GM12878 (cell line): ENCODE measurements at regions not wholly inside any gene's neighbourhood (a gene's known extent, or its start where the extent isn't known, plus 50 kb on each side); places are given as distances from the start of the nearest gene placed in this dataset.

ENCODE experiments used
- ATAC-seq: fragments of 200-7000 bp; cut with Tn5 transposase; 3 replicates; pipeline ENCODE4 v1.9.1; 2020; ENCODE audit warnings: mild to moderate bottlenecking, moderate library complexity
- BruUV-seq: library from RNA; stranded (reverse); fragments of 400-500 nt; replicated peaks from 2 replicates; lab custom pipeline; 2021; lab: Mats Ljungman, UMichigan
- CTCF ChIA-PET: fragments of 300-600 bp; sonication (Branson Sonifier 250); formaldehyde crosslinking; extraction: SDS; loops from one replicate; lab custom pipeline; 2021; ENCODE audit warnings: inconsistent platforms; lab: Yijun Ruan, JAX
- POLR2A ChIA-PET: fragments of 350-600 bp; formaldehyde crosslinking; extraction: SDS; loops from one replicate; lab custom pipeline; 2021; ENCODE audit warnings: inconsistent platforms; lab: Charles Lee
- RAD21 ChIA-PET: fragments of 300-600 bp; sonication (Branson Sonifier 250); formaldehyde crosslinking; loops from one replicate; lab custom pipeline; 2023; ENCODE audit warnings: antibody characterized with exemption; ENCODE audit not compliant: unreplicated experiment; lab: Charles Lee
- SMC1A ChIA-PET: fragments of 300-600 bp; sonication (Branson Sonifier 250); formaldehyde crosslinking; loops from one replicate; lab custom pipeline; 2023; ENCODE audit not compliant: unreplicated experiment, uncharacterized antibody; lab: Charles Lee
- DNase-seq: peaks from one replicate; pipeline ENCODE4 v3.0.0-alpha.2; 2011; ENCODE audit warnings: low read depth, low spot score
- FAIRE-seq: peaks from 3 replicates; lab custom pipeline; 2011; peaks lifted over from hg19 to GRCh38; lab: Jason Lieb, UNC
- H2AFZ ChIP-seq: 2 replicates; pipeline ENCODE4 v1.6.0; 2011; ENCODE audit warnings: low read depth, low read length, control low read depth; ENCODE audit not compliant: control insufficient read depth
- H3K27ac ChIP-seq: 2 replicates; pipeline ENCODE4 v1.5.1; 2011; ENCODE audit warnings: control low read depth; ENCODE audit not compliant: control insufficient read depth, insufficient read depth
- H3K27me3 ChIP-seq, 2 experiments: replicated peaks in 1 of 2; 2 replicates each; pipeline versions ENCODE4 v1.6.0 to v1.6.1; 2011; ENCODE audit warnings: low read length in 1 of 2; ENCODE audit not compliant: control insufficient read depth in 2 of 2, insufficient read depth in 2 of 2
- H3K36me3 ChIP-seq, 2 experiments: 2 replicates each; pipeline ENCODE4 v1.5.1; 2011; ENCODE audit warnings: low read length in 1 of 2; ENCODE audit not compliant: control insufficient read depth in 2 of 2, insufficient read depth in 2 of 2
- H3K4me1 ChIP-seq: 2 replicates; pipeline ENCODE4 v1.6.1; 2011; ENCODE audit warnings: mild to moderate bottlenecking, low read length, moderate library complexity, mixed read lengths; ENCODE audit not compliant: control insufficient read depth, insufficient read depth
- H3K4me2 ChIP-seq: 2 replicates; pipeline ENCODE4 v1.6.0; 2011; ENCODE audit warnings: control low read depth; ENCODE audit not compliant: control insufficient read depth, insufficient read depth
- H3K4me3 ChIP-seq: fragments of 200-600 bp; sonication (generic); 2 replicates; pipeline ENCODE4 v1.5.1; 2016
- H3K79me2 ChIP-seq: 2 replicates; pipeline ENCODE4 v1.6.0; 2011; ENCODE audit warnings: low read length; ENCODE audit not compliant: control insufficient read depth, insufficient read depth
- H3K9ac ChIP-seq: 2 replicates; pipeline ENCODE4 v1.8.0; 2011; ENCODE audit warnings: low read length, control low read depth, mixed read lengths; ENCODE audit not compliant: control insufficient read depth, insufficient read depth
- H3K9me3 ChIP-seq: replicated peaks from 3 replicates; pipeline ENCODE4 v1.5.1; 2011; ENCODE audit warnings: mild to moderate bottlenecking, low read length; ENCODE audit not compliant: control insufficient read depth, insufficient read depth
- H4K20me1 ChIP-seq: 2 replicates; pipeline ENCODE4 v1.6.0; 2011; ENCODE audit not compliant: control insufficient read depth, insufficient read depth
- ATF7 ChIP-seq: fragments of 450-650 bp; IDR thresholded peaks from 2 replicates; pipeline ENCODE4 v1.6.1; 2016; ENCODE audit warnings: low read depth, mild to moderate bottlenecking
- NFYB ChIP-seq: IDR thresholded peaks from 2 replicates; pipeline ENCODE4 v1.6.1; 2011; ENCODE audit warnings: low read depth, mild to moderate bottlenecking, low read length, improper control_type of control experiment, moderate library complexity; ENCODE audit not compliant: insufficient read depth
- SREBF1 ChIP-seq: IDR thresholded peaks from 2 replicates; pipeline ENCODE4 v1.6.1; 2012; ENCODE audit warnings: mild to moderate bottlenecking, low read length
- SREBF2 ChIP-seq: IDR thresholded peaks from 2 replicates; pipeline ENCODE4 v1.6.1; 2012; ENCODE audit warnings: mild to moderate bottlenecking, low read length
- TCF12 ChIP-seq: IDR thresholded peaks from 2 replicates; pipeline ENCODE4 v1.6.1; 2011; ENCODE audit warnings: low read depth, mild to moderate bottlenecking, low read length
- ZBED1 ChIP-seq: IDR thresholded peaks from 2 replicates; pipeline ENCODE4 v1.6.1; 2016; ENCODE audit warnings: borderline replicate concordance
- WGBS: methylation state at CpG from one replicate; pipeline ENCODE4 v1.1.6; 2016; ENCODE audit warnings: low lambda C conversion rate; ENCODE audit not compliant: insufficient replicate concordance, insufficient coverage; ENCODE audit errors: missing lambda C conversion rate; 5-methylcytosine and 5-hydroxymethylcytosine counted together
- in situ Hi-C: fragments of 300-500 bp; cut with MboI; formaldehyde crosslinking; loops from 9 replicates; pipeline ENCODE4 v1.14.3; 2018; ENCODE audit warnings: mixed read lengths
- intact Hi-C: fragments of 100-400 bp; cut with micrococcal nuclease; formaldehyde crosslinking; loops from one replicate; pipeline ENCODE4 v1.14.2; 2022; ENCODE audit not compliant: unreplicated experiment
- TF ChIP-seq, protein P1 (sequence below): IDR thresholded peaks from 2 replicates; pipeline ENCODE4 v1.6.1; 2011; ENCODE audit warnings: mild to moderate bottlenecking, low read depth, low read length, moderate library complexity; ENCODE audit not compliant: insufficient replicate concordance
- TF ChIP-seq, protein P2 (sequence below): fragments of 450-650 bp; conservative IDR thresholded peaks from 2 replicates; pipeline ENCODE4 v1.6.1; 2017; ENCODE audit warnings: mild to moderate bottlenecking, moderate library complexity
- TF ChIP-seq, protein P3 (sequence below): IDR thresholded peaks from 2 replicates; pipeline ENCODE4 v1.6.1; 2012; ENCODE audit warnings: low read length, inconsistent platforms
- TF ChIP-seq, protein P4 (sequence below): fragments of 450-650 bp; IDR thresholded peaks from 2 replicates; pipeline ENCODE4 v1.6.1; 2018; ENCODE audit warnings: borderline replicate concordance, mild to moderate bottlenecking; ENCODE audit not compliant: partially characterized antibody

DNA sequence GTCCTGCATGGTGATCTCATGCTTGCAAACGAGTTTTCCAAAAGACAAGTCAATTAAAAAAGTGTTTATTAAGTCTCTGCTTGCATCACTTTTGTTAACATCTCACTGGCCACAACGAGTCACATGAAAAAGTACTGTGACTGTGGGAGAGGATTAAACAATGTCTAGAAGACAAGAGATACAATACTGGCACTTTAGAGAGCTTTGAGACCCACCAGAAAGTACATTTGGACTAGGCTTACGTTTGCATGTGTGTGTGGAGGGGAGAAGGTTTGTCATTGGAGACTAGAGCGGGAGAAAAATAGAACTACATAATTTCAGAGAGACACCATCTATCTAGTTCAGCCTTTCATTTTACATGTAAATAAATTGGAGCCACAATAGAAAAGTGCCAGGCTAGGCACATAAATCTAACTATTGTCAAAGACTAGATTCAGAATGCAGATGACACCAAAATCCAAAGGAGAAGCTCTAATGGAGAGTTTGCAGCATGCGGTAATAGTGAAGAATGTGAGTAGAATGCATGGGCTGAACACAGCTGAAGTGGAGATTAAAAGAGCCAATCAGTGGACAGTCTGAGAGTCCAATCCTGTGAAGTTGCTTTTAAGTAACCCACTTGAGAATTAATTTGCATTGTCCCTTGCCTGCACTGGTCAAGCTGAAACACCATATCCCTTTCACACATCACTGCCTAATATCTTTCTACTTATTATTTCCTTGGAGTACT, 977.4 kb upstream of the FAT3 start:
- no peak overlapping the region for H2AFZ ChIP-seq
- BruUV-seq, result no TSS peak
- H4K20me1 ChIP-seq, result no peaks in the 10 kb centered on the region
- DNase-seq (no peak), FAIRE-seq (no peak), ATAC-seq (no peak)
- in situ Hi-C loops (loop anchor here (25.0 kb wide), 1 partner anchor 960 kb away; no protein-coding TSS in a partner anchor), intact Hi-C loops (loop anchor here (5.0 to 10.0 kb wide), 3 partner anchors 612 to 1002 kb away; no protein-coding TSS in a partner anchor)
- ChIA-PET CTCF (interaction anchor here (0.5 to 4.5 kb wide), 21 partner anchors 12 to 994 kb away, joined by 3 to 19 read pairs (median 4); no protein-coding TSS in a partner anchor), SMC1A (interaction anchor here (1.1 to 2.3 kb wide), 4 partner anchors 300 to 937 kb away, joined by 3 to 11 read pairs (median 6); no protein-coding TSS in a partner anchor), RAD21 (interaction anchor here (0.9 to 1.7 kb wide), 2 partner anchors 608 to 937 kb away, joined by 3 to 6 read pairs; no protein-coding TSS in a partner anchor), POLR2A (no interaction called here)
- H3K4me3 ChIP-seq, result no peak overlapping the region
- H3K9me3 ChIP-seq, result no peaks in the 10 kb centered on the region
- no peak overlapping the region for H3K9ac ChIP-seq
- no peak for TF ChIP-seq SREBF1
- TF ChIP-seq TCF12, result no peak
- TF ChIP-seq, protein P1, sequence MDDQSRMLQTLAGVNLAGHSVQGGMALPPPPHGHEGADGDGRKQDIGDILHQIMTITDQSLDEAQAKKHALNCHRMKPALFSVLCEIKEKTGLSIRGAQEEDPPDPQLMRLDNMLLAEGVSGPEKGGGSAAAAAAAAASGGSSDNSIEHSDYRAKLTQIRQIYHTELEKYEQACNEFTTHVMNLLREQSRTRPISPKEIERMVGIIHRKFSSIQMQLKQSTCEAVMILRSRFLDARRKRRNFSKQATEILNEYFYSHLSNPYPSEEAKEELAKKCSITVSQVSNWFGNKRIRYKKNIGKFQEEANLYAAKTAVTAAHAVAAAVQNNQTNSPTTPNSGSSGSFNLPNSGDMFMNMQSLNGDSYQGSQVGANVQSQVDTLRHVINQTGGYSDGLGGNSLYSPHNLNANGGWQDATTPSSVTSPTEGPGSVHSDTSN, result no peak
- no peak for TF ChIP-seq NFYB
- TF ChIP-seq, protein P2, sequence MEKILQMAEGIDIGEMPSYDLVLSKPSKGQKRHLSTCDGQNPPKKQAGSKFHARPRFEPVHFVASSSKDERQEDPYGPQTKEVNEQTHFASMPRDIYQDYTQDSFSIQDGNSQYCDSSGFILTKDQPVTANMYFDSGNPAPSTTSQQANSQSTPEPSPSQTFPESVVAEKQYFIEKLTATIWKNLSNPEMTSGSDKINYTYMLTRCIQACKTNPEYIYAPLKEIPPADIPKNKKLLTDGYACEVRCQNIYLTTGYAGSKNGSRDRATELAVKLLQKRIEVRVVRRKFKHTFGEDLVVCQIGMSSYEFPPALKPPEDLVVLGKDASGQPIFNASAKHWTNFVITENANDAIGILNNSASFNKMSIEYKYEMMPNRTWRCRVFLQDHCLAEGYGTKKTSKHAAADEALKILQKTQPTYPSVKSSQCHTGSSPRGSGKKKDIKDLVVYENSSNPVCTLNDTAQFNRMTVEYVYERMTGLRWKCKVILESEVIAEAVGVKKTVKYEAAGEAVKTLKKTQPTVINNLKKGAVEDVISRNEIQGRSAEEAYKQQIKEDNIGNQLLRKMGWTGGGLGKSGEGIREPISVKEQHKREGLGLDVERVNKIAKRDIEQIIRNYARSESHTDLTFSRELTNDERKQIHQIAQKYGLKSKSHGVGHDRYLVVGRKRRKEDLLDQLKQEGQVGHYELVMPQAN, result no peak
- TF ChIP-seq, protein P3, sequence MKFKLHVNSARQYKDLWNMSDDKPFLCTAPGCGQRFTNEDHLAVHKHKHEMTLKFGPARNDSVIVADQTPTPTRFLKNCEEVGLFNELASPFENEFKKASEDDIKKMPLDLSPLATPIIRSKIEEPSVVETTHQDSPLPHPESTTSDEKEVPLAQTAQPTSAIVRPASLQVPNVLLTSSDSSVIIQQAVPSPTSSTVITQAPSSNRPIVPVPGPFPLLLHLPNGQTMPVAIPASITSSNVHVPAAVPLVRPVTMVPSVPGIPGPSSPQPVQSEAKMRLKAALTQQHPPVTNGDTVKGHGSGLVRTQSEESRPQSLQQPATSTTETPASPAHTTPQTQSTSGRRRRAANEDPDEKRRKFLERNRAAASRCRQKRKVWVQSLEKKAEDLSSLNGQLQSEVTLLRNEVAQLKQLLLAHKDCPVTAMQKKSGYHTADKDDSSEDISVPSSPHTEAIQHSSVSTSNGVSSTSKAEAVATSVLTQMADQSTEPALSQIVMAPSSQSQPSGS, result no peak
- TF ChIP-seq ZBED1, result no peak
- TF ChIP-seq, protein P4, sequence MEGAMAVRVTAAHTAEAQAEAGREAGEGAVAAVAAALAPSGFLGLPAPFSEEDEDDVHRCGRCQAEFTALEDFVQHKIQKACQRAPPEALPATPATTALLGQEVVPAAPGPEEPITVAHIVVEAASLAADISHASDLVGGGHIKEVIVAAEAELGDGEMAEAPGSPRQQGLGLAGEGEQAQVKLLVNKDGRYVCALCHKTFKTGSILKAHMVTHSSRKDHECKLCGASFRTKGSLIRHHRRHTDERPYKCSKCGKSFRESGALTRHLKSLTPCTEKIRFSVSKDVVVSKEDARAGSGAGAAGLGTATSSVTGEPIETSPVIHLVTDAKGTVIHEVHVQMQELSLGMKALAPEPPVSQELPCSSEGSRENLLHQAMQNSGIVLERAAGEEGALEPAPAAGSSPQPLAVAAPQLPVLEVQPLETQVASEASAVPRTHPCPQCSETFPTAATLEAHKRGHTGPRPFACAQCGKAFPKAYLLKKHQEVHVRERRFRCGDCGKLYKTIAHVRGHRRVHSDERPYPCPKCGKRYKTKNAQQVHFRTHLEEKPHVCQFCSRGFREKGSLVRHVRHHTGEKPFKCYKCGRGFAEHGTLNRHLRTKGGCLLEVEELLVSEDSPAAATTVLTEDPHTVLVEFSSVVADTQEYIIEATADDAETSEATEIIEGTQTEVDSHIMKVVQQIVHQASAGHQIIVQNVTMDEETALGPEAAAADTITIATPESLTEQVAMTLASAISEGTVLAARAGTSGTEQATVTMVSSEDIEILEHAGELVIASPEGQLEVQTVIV, result no peak
- no peak for TF ChIP-seq SREBF2
- TF ChIP-seq ATF7, result no peak
- WGBS, result 27% methylated on average over 5 of the region's 5 CpGs
- H3K27ac ChIP-seq, result no peak overlapping the region
- H3K4me2 ChIP-seq, result no peak overlapping the region
- H3K36me3 ChIP-seq, result no peaks in the 10 kb centered on the region
- no peaks in the 10 kb centered on the region for H3K79me2 ChIP-seq
- H3K27me3 ChIP-seq, result no peaks in the 10 kb centered on the region
- H3K4me1 ChIP-seq, result no peaks in the 10 kb centered on the region
